Lung (tissue), 11 donors: ENCODE measurements at regions not wholly inside any gene's neighbourhood (a gene's known extent, or its start where the extent isn't known, plus 50 kb on each side); places are given as distances from the start of the nearest gene placed in this dataset.

ENCODE experiments used
- ATAC-seq: fragments of 200-7000 bp; cut with Tn5 transposase; one replicate; pipeline ENCODE4 v1.9.1; 2020; ENCODE audit warnings: moderate number of reproducible peaks; ENCODE audit not compliant: insufficient read depth, low FRiP score
- DNase-seq, 3 donors: peaks; one replicate each; pipeline ENCODE4 v3.0.0-alpha.2; 2013 to 2017
- H3K27ac ChIP-seq, 2 donors: one replicate each; pipeline ENCODE4 v1.5.1; 2013; ENCODE audit warnings: mild to moderate bottlenecking in 2 of 2, moderate library complexity in 2 of 2, control low read depth in 1 of 2, inconsistent platforms in 1 of 2, low read depth in 1 of 2, low read length in 1 of 2
- H3K27me3 ChIP-seq, 3 donors: one replicate each; pipeline ENCODE4 v1.5.1; 2013; ENCODE audit warnings: low read length in 2 of 3; ENCODE audit not compliant: control insufficient read depth in 3 of 3, insufficient read depth in 3 of 3
- H3K36me3 ChIP-seq, 4 donors: one replicate each; pipeline ENCODE4 v1.5.1; 2013; ENCODE audit warnings: low read length in 4 of 4, mild to moderate bottlenecking in 1 of 4, moderate library complexity in 1 of 4; ENCODE audit not compliant: control insufficient read depth in 4 of 4, insufficient read depth in 4 of 4
- H3K4me1 ChIP-seq, 5 donors: one replicate each; pipeline ENCODE4 v1.5.1; 2013; ENCODE audit warnings: low read length in 5 of 5, mild to moderate bottlenecking in 2 of 5, moderate library complexity in 1 of 5; ENCODE audit not compliant: control insufficient read depth in 5 of 5, insufficient read depth in 5 of 5
- H3K4me3 ChIP-seq: one replicate; pipeline ENCODE4 v1.5.1; 2013; ENCODE audit warnings: mild to moderate bottlenecking, control low read depth, moderate library complexity
- H3K9ac ChIP-seq, 2 donors: one replicate each; pipeline ENCODE4 v1.5.1; 2013; ENCODE audit warnings: low read length in 2 of 2, control low read depth in 1 of 2; ENCODE audit not compliant: insufficient read depth in 1 of 2
- H3K9me3 ChIP-seq, 4 donors: one replicate each; pipeline ENCODE4 v1.5.1; 2013; ENCODE audit warnings: low read length in 3 of 4, mild to moderate bottlenecking in 1 of 4, moderate library complexity in 1 of 4; ENCODE audit not compliant: control insufficient read depth in 4 of 4, insufficient read depth in 3 of 4
- CTCF ChIP-seq: IDR thresholded peaks from 2 replicates; pipeline ENCODE4 v1.5.1; 2012; ENCODE audit warnings: mild to moderate bottlenecking; ENCODE audit errors: control extremely low read depth, extremely low read depth
- WGBS, 2 donors: extraction: QIAGEN DNeasy Blood & Tissue Kit; methylation state at CpG; one replicate each; pipeline ENCODE4 v1.1.7; 2013; 5-methylcytosine and 5-hydroxymethylcytosine counted together
- donor health status: control.
- donor health status: control.
- donor health status: Bipolar disorder and iron deficiency.
- donor health status: healthy.
- donor health status: DM: yes; HTN: yes; CAD: no.

DNA sequence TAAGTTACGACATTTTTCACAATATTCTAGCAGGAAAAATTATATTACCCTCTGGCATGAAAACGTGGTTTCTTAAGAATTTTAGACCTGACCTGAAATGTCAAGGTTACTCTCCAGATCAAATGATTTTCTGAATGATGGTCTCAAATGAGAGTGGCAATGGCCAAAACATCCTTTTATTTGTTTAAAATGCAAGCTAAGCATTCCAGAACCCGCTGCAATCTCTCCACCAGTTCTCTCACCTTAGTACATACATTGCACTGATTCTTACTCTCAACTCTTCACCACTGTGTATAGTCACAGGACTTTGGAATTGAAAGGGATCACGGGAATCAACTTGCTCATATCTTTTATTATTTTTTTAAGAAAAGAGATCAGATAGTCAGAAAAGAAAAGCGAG is 391.6 kb upstream of the LRATD1 start:
- Histone ChIP-seq H3K9ac (no peak overlapping the region), H3K27ac (no peak overlapping the region), H3K4me1 (no peaks in the 10 kb centered on the region), H3K9me3 (no peaks in the 10 kb centered on the region), H3K4me3 (no peak overlapping the region), H3K27me3 (no peaks in the 10 kb centered on the region), H3K36me3 (no peaks in the 10 kb centered on the region)
- DNase-seq (no peak), ATAC-seq (no peak)
- 82 to 88% methylated on average over 5 of the region's 5 CpGs for whole genome bisulfite sequencing, 2 donors
- TF ChIP-seq CTCF = no peak

GRCh38 chr2:14245901-14246300 is 386.6 kb upstream of the LRATD1 start:
- Histone ChIP-seq H3K9me3 (peaks cover 0 to 4% (median 0%) of the 10 kb centered on the region in 4 donors), H3K4me3 (no peak overlapping the region), H3K36me3 (no peaks in the 10 kb centered on the region), H3K9ac (no peak overlapping the region), H3K4me1 (peaks cover 0 to 4% (median 0%) of the 10 kb centered on the region in 5 donors), H3K27me3 (no peaks in the 10 kb centered on the region), H3K27ac (no peak overlapping the region)
- DNase-seq = peak in 2 of 3 donors; percentile 57 to 87
- ATAC-seq = no peak
- no peak for TF ChIP-seq CTCF

DNA sequence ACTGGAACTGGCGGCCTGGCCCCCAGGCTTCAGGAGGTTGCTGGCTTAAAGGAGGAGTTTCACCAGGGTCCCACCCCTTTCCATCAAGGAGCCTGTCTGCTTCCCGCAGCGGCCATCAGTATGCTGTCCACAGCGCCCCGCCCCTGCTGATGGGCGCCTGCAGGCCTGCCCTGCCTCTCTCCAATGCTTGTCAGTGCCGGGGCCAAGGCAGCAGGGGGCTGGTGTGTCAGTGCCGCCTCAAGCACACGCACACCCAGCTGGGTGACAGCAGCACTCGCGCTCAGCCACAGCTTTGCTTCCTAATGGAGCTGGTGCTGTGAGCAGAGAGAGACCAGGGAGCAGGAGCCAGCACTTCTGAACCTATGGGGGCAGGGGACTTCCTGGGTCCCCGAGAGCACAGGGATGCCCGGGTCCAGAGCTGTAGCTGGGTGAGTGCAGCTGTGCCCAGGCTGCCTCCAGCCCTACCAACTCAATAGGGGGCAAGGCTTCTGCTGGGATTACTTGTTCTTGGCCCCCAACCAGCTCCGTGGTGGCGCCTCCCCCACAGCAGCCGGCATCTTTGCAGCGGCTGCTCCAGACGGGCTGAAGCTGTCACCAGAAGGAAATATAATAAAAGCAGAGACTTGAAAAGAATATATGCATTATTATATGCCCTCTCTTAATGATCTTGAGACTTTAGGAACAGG is 377.2 kb upstream of the LRATD1 start:
- DNase-seq (no peak), ATAC-seq (no peak)
- TF ChIP-seq CTCF = no peak
- H3K4me3 ChIP-seq = no peak overlapping the region
- 92 to 94% methylated on average over 18 of the region's 18 CpGs for WGBS, 2 donors
- no peak overlapping the region for H3K27ac ChIP-seq
- H3K9ac ChIP-seq = no peak overlapping the region
- H3K9me3 ChIP-seq = no peaks in the 10 kb centered on the region
- H3K36me3 ChIP-seq = no peaks in the 10 kb centered on the region
- no peaks in the 10 kb centered on the region for H3K4me1 ChIP-seq
- no peaks in the 10 kb centered on the region for H3K27me3 ChIP-seq

- TF ChIP-seq CTCF = no peak
- Histone ChIP-seq H3K4me1 (no peaks in the 10 kb centered on the region), H3K27ac (no peak overlapping the region), H3K27me3 (no peaks in the 10 kb centered on the region), H3K9ac (no peak overlapping the region), H3K4me3 (no peak overlapping the region), H3K36me3 (no peaks in the 10 kb centered on the region), H3K9me3 (no peaks in the 10 kb centered on the region)
- no peak for DNase-seq
- no peak for ATAC-seq
- WGBS, 2 donors = 87% methylated on average over 5 of the region's 5 CpGs
Measured at GRCh38 chr2:14256890-14257289, 375.6 kb upstream of the LRATD1 start.
